ENCODE measurements at regions not wholly inside any gene's neighbourhood (a gene's known extent, or its start where the extent isn't known, plus 50 kb on each side); places are given as distances from the start of the nearest gene placed in this dataset.

GRCh38 chr22:49349841-49350381 is 477.8 kb downstream of the BRD1 start:
- no peak overlapping the region for H2AFZ ChIP-seq (ENCODE audit: low read depth, low read length, poor library complexity, severe bottlenecking)
- H3K9me2 ChIP-seq (ENCODE audit: insufficient read depth): no peaks in the 10 kb centered on the region
- RAD21 ChIA-PET (ENCODE audit: low non-redundant PET in 1 of 2, low total read pairs in 2 of 2, uncharacterized antibody in 2 of 2, unreplicated experiment in 2 of 2): no interaction called here
- H3K79me2 ChIP-seq (ENCODE audit: insufficient read depth, low read length): no peaks in the 10 kb centered on the region
- intact Hi-C loops (cut with micrococcal nuclease): no loop called here
- TF ChIP-seq ELF1 (IDR thresholded peaks at IDR 0.05; ENCODE audit: borderline replicate concordance, low read depth) (no peak), JUND (IDR thresholded peaks at IDR 0.05) (no peak), EZH2phosphoT487 (IDR thresholded peaks at IDR 0.05; ENCODE audit: borderline replicate concordance) (no peak), TCF7L2 (IDR thresholded peaks at IDR 0.05; ENCODE audit: borderline replicate concordance, extremely low read depth, insufficient read depth, insufficient read length) (no peak), SIN3A (IDR thresholded peaks at IDR 0.05; ENCODE audit: low read depth) (no peak), ZFX (IDR thresholded peaks at IDR 0.05) (no peak), POLR2AphosphoS5 (IDR thresholded peaks at IDR 0.05; ENCODE audit: low read depth, low read length) (no peak), SRF (IDR thresholded peaks at IDR 0.05; ENCODE audit: low read depth) (no peak), ZNF274 (IDR thresholded peaks at IDR 0.05; ENCODE audit: low read depth, low read length) (no peak), CTCF (IDR thresholded peaks at IDR 0.05 in 2 of 3, conservative IDR thresholded peaks at IDR 0.05 in 1 of 3; ENCODE audit: borderline replicate concordance in 1 of 3, insufficient read depth in 1 of 3, low read depth in 2 of 3, low read length in 2 of 3) (no peak), ZBTB33 (IDR thresholded peaks at IDR 0.05; ENCODE audit: extremely low read depth, insufficient replicate concordance, low read length) (no peak), REST (IDR thresholded peaks at IDR 0.05; ENCODE audit: low read depth) (no peak), MAX (IDR thresholded peaks at IDR 0.05) (no peak), POLR2A (IDR thresholded peaks at IDR 0.05; ENCODE audit: borderline replicate concordance, extremely low read depth, insufficient read depth, insufficient read length) (no peak)
- H3K4me1 ChIP-seq (ENCODE audit: control insufficient read depth in 1 of 2, insufficient read depth in 2 of 2, low read length in 2 of 2): no peaks in the 10 kb centered on the region
- BruUV-seq (replicated peaks): no TSS peak
- no peak overlapping the region for H3K9ac ChIP-seq (ENCODE audit: low read length)
- no peak overlapping the region for H3K4me3 ChIP-seq (replicated peaks in 1 of 2; ENCODE audit: low read depth in 1 of 2, low read length in 2 of 2)
- no peaks in the 10 kb centered on the region for H4K20me1 ChIP-seq (ENCODE audit: insufficient read depth)
- no peaks in the 10 kb centered on the region for H3K9me3 ChIP-seq (ENCODE audit: control insufficient read depth in 1 of 2, insufficient read depth in 1 of 2, low read depth in 1 of 2, low read length in 2 of 2)
- H3K36me3 ChIP-seq (ENCODE audit: control insufficient read depth in 1 of 2, insufficient read depth in 2 of 2, low read length in 2 of 2): no peaks in the 10 kb centered on the region
- ATAC-seq (no peak), DNase-seq (ENCODE audit: low read depth, low spot score) (no peak)
- H3K27me3 ChIP-seq (ENCODE audit: insufficient read depth, low read length): peaks cover 29% of the 10 kb centered on the region
- no peak overlapping the region for H3K27ac ChIP-seq (ENCODE audit: low read depth, low read length)
- CTCF ChIA-PET: no interaction called here
- POLR2A ChIA-PET: no interaction called here
- no peak overlapping the region for H3K4me2 ChIP-seq (ENCODE audit: low read length)
